ENCODE measurements at regions not wholly inside any gene's neighbourhood (a gene's known extent, or its start where the extent isn't known, plus 50 kb on each side); places are given as distances from the start of the nearest gene placed in this dataset.

DNA sequence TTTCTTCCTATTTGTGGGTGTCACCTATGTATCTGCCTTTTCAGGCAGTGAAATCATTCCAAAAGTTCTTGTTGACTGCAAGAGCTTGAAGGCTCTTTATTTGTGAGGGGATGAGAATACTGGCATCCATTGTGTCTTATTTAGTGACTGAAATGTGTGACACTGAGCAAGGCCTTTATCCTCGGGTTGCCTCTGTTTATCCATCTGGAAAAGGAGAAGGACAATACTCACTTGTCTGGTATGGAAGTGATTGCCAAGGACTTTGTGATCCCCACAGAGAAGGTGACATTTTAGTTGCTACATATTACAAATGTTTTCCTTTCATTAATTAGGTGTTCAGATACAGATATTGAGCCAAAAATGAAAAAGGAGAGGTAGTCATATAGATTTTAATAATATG is 80.2 kb downstream of the ARRDC3 start:
- no peak overlapping the region for H3K27ac ChIP-seq
- H3K9me3 ChIP-seq, result no peaks in the 10 kb centered on the region
- 75% methylated on average over 1 of the region's 1 CpG for WGBS (ENCODE audit: insufficient coverage, low coverage, low lambda C conversion rate, missing lambda C conversion rate)
- H3K4me3 ChIP-seq, result no peak overlapping the region
- ATAC-seq, result no peak
- DNase-seq, result no peak
- no peaks in the 10 kb centered on the region for H3K27me3 ChIP-seq
- intact Hi-C loops (cut with DNase I), result no loop called here
- H3K36me3 ChIP-seq, result no peaks in the 10 kb centered on the region
- peaks cover 0 to 4% (median 0%) of the 10 kb centered on the region in 4 donors for H3K4me1 ChIP-seq
- TF ChIP-seq POLR2A (IDR thresholded peaks at IDR 0.05), result no peak
- TF ChIP-seq, protein P1, sequence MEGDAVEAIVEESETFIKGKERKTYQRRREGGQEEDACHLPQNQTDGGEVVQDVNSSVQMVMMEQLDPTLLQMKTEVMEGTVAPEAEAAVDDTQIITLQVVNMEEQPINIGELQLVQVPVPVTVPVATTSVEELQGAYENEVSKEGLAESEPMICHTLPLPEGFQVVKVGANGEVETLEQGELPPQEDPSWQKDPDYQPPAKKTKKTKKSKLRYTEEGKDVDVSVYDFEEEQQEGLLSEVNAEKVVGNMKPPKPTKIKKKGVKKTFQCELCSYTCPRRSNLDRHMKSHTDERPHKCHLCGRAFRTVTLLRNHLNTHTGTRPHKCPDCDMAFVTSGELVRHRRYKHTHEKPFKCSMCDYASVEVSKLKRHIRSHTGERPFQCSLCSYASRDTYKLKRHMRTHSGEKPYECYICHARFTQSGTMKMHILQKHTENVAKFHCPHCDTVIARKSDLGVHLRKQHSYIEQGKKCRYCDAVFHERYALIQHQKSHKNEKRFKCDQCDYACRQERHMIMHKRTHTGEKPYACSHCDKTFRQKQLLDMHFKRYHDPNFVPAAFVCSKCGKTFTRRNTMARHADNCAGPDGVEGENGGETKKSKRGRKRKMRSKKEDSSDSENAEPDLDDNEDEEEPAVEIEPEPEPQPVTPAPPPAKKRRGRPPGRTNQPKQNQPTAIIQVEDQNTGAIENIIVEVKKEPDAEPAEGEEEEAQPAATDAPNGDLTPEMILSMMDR (IDR thresholded peaks at IDR 0.05), result no peak

- peak overlapping the region in 1 of 3 donors; percentile 57 for H3K27ac ChIP-seq
These were observed 80.8 kb downstream of the ARRDC3 start for GRCh38 chr5:91302305-91302704.

GRCh38 chr5:91301106-91301846 is 81.8 kb downstream of the ARRDC3 start:
- TF ChIP-seq, protein P1 (IDR thresholded peaks at IDR 0.05), result no peak
- TF ChIP-seq POLR2A (IDR thresholded peaks at IDR 0.05), result no peak
- no peaks in the 10 kb centered on the region for H3K9me3 ChIP-seq
- peak overlapping the region in 1 of 3 donors; percentile 57 for H3K27ac ChIP-seq
- peak; percentile 44 to 89 (median 82) for ATAC-seq
- no peak overlapping the region for H3K4me3 ChIP-seq
- H3K4me1 ChIP-seq, result peaks cover 0 to 4% (median 0%) of the 10 kb centered on the region in 4 donors
- no peak for DNase-seq
- no peaks in the 10 kb centered on the region for H3K36me3 ChIP-seq
- H3K27me3 ChIP-seq, result no peaks in the 10 kb centered on the region
- intact Hi-C loops (cut with DNase I), result no loop called here
- WGBS (ENCODE audit: insufficient coverage, low coverage, low lambda C conversion rate, missing lambda C conversion rate), result 95% methylated on average over 2 of the region's 5 CpGs

More at GRCh38 chr5:91302305-91302704, 80.8 kb downstream of the ARRDC3 start:
- H3K4me3 ChIP-seq, result no peak overlapping the region
- intact Hi-C loops (cut with DNase I), result no loop called here
- no peak for TF ChIP-seq POLR2A (IDR thresholded peaks at IDR 0.05)
- TF ChIP-seq, protein P1 (IDR thresholded peaks at IDR 0.05), result peak in 1 of 4 donors; percentile 5
- no peaks in the 10 kb centered on the region for H3K27me3 ChIP-seq
- ATAC-seq (no peak), DNase-seq (no peak)
- H3K4me1 ChIP-seq, result peaks cover 0 to 4% (median 0%) of the 10 kb centered on the region in 4 donors
- no peaks in the 10 kb centered on the region for H3K36me3 ChIP-seq
- no peaks in the 10 kb centered on the region for H3K9me3 ChIP-seq
- 86% methylated on average over 4 of the region's 4 CpGs for WGBS (ENCODE audit: insufficient coverage, low coverage, low lambda C conversion rate, missing lambda C conversion rate)

- H3K4me3 ChIP-seq, result no peak overlapping the region
- DNase-seq (no peak), ATAC-seq (no peak)
- TF ChIP-seq, protein P1 (IDR thresholded peaks at IDR 0.05), result no peak
- no peak for TF ChIP-seq POLR2A (IDR thresholded peaks at IDR 0.05)
- WGBS (ENCODE audit: insufficient coverage, low coverage, low lambda C conversion rate, missing lambda C conversion rate), result 60% methylated on average over 1 of the region's 2 CpGs
- intact Hi-C loops (cut with DNase I), result no loop called here
- no peaks in the 10 kb centered on the region for H3K9me3 ChIP-seq
- H3K36me3 ChIP-seq, result no peaks in the 10 kb centered on the region
- peaks cover 0 to 4% (median 0%) of the 10 kb centered on the region in 4 donors for H3K4me1 ChIP-seq
- no peak overlapping the region for H3K27ac ChIP-seq
- no peaks in the 10 kb centered on the region for H3K27me3 ChIP-seq
These were observed 85.1 kb downstream of the ARRDC3 start for GRCh38 chr5:91297994-91298393.
